T-helper 1 cell treated with Interleukin-12 subunit alpha and Interleukin-12 subunit beta and Interleukin-4 antibody, amounts not matched to agents 30 ng/mL and 1 ng/mL, for 36 hours (primary cell): ENCODE measurements at regions not wholly inside any gene's neighbourhood (a gene's known extent, or its start where the extent isn't known, plus 50 kb on each side); places are given as distances from the start of the nearest gene placed in this dataset.
"Not testable (repeated sequence)": the region's sequence is repeated elsewhere in the genome, so short reads cannot be mapped to it uniquely, and the experiment has no call there.

Experiments used
- intact Hi-C: fragments of 100-400 bp; cut with micrococcal nuclease; formaldehyde crosslinking; loops from one replicate; pipeline ENCODE4 v1.15.1; 2024

DNA sequence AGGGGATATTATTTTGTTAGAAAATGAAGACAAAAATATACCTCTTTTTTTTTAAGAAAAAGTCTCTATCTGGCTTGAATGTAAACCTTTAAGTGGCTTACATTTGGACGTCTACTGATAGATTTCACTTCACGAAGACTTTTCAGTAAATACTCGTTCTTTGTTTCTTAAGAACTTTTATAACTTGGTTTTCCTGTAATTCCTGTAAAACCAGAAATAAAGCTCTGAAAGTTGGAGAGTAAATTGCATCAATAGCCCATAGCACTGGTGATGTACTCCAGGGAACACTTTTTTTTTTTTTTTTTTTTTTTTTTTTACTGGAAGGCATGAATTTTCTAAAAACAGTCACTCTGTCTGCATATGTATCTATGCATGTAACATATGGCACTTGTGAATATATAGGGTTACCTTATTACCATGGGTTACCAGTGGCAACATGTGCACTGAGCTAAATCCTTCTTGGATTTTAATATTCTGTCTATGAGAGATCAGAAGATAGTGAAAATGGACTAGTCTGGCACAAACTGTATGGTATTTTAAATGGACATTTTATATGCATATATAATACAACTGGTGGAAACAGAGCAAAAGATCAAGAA, 309.2 kb upstream of the TCF4 start:
- intact Hi-C loops = no loop called here

DNA sequence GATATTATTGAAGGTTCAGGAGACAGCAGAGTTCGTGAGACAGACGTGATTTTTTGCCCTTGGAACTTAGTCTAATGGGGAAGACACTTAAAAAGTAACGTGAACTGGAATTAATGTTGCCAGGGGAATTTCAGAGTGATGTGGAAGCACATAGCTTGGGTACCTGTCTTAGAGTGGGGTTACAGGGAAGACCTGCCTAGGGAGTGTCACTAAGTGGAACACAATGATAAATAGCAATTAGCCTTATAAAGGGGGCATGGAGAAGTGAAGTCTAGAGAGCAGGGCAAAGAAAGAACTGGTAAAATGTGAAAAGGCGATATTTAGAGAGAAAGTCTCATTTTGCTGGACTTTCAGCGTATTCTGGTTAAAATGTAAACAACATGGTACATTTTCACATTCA, 306.0 kb upstream of the TCF4 start:
- intact Hi-C loops = no loop called here

DNA sequence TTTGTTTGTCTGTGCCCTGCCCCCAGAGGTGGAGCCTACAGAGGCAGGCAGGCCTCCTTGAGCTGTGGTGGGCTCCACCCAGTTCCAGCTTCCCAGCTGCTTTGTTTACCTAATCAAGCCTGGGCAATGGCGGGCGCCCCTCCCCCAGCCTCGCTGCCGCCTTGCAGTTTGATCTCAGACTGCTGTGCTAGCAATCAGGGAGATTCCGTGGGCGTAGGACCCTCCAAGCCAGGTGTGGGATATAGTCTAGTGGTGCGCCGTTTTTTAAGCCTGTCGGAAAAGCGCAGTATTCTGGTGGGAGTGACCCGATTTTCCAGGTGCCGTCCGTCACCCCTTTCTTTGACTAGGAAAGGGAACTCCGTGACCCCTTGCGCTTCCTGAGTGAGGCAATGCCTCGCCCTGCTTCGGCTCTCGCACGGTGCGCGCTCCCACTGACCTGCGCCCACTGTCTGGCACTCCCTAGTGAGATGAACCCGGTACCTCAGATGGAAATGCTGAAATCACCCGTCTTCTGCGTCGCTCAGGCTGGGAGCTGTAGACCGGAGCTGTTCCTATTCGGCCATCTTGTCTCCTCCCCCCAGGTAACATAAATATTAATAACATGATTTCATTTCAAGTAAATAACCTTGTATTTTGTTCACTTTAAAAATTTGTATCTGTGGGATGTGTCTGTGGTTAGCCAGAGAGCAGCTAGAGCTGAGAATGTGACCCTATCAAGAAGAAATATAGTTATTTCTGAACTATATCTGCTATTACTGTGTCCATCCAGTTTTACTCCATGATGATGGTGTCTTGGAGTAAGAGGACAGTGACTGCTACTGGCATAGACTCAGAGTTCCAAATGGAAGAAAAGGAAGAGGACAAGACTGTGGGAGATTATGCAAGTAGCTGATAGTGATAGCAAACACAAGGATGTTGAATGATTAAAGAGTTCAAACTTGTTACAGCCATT, 305.1 kb upstream of the TCF4 start:
- intact Hi-C loops = not testable (repeated sequence)

DNA sequence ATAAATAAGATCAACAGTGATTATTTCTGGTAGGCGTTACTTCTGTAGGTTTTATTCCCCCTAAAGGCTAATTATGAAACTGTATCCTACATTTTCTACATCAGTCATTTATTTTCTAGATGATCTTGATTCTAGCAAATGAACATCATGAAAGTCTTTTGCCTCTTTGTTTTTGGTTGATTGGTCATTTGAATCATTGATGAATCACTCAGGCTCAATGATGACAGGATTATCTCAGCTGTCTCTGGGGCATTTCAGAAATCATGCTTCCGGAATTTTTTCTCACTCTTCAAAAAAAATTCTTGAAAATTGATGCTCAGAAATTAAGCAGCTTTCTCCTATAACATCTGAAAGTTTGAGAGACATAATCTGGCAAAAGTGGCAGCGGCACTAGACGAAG, 298.9 kb upstream of the TCF4 start:
- intact Hi-C loops = no loop called here

DNA sequence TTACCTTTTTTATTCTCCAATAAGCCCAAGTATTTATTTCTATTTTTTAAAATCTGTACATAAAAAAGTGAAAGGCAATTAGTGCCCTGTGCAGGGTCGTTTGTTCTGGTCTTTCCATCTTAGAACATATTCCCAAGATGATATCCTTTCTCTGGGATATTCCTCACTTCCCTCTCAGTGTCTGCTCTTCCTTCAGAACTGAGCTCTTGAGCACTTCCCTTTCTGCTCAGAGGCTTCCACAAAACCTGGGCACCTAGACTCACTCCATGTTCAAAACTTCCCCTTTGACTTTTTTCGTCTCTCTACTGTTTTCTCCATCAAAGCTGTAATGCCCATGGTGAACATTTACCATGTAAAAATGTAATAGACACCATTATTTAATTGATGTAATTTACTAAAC, 296.5 kb upstream of the TCF4 start:
- intact Hi-C loops = no loop called here

DNA sequence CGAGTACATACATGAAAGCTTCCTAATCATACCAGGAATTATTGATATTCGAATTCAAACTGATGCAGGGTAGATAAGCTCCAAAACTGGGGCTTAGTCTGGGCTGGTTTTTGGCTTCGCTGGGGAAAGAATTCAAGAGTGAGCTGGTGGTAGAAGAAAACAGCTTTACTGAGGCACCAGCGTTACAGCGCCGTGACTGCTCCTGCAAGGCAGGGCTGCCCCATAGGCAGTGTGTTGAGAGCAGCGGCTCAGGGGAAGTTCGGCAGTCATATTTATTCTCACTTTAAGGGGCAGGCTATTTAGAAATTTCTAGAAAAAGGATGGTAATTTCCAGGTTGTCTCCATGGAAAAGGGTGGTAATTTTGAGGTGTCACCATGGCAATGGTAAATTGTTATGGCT, 292.6 kb upstream of the TCF4 start:
- intact Hi-C loops = no loop called here

DNA sequence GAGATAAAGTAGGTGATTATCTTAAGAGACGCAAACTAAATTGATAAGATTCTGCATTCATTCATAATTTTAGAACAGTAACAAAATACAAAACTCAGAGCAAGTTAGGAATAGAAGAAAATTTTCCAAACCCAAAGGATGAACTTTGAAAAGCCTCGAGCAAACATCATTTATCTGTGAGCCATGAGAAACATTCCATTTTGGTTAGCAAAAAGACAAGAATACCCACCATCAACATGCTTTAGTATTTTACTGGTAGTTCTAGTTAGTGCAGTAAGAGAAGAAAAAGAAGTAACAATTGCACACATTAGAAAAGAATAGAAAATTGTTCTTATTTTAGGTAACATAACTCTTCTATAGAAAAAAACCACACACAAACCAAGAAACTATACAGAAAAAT, 291.3 kb upstream of the TCF4 start:
- intact Hi-C loops = no loop called here

DNA sequence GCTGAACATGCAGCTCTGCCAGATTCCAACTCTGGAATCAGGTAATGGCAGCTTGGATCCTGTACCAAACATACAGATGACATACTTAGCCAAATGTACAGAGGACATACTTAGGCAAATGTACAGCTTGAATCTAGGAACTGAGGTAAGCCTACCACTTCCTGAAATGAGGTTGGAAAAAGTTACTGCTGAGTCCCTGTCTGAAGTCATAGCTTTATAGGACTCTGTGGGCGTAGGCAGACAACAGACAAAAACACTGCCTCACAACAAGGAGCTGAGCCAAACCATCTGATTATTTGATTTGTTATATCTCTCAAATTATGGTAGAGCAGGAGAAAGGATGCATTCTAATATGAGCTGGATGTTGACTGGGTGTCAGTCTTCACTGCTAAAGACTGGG, 290.2 kb upstream of the TCF4 start:
- intact Hi-C loops = no loop called here

DNA sequence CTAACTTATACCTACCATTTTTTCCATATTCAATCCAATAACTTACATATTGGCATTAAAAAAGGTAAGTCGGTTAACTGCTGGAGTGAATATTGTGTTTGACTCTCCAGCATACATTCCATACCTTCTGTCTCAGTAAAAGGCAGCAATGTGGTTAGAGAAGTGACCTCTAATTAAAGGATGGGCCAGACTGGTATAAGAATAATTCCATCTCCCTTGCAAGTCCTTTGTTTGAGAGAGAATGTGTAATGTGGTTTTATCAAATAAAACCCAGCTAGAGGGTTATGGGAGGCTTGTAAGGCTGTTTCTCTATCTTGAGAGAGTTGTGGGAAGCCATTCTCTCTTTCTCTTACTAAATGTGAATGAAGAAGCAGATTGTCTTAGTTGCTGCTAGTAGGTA, 289.3 kb upstream of the TCF4 start:
- intact Hi-C loops = no loop called here

DNA sequence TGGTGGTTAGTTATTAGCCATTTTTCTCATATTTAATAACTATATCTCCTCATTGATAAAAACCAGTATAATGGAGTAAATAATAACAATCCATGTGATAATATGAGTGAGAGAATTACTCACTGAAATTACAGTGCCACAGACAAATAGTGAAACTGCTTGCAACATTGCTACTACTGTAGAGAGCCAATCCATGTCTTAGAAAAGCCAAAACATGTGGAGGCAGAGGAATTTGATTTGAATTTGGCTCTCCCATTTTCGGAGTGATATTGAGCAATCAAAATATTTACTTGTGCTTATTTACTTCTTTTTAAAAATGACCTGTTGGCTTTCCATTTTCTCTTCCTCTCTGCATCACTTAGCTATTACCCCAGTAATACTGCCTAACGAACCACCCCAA, 288.3 kb upstream of the TCF4 start:
- intact Hi-C loops = no loop called here

DNA sequence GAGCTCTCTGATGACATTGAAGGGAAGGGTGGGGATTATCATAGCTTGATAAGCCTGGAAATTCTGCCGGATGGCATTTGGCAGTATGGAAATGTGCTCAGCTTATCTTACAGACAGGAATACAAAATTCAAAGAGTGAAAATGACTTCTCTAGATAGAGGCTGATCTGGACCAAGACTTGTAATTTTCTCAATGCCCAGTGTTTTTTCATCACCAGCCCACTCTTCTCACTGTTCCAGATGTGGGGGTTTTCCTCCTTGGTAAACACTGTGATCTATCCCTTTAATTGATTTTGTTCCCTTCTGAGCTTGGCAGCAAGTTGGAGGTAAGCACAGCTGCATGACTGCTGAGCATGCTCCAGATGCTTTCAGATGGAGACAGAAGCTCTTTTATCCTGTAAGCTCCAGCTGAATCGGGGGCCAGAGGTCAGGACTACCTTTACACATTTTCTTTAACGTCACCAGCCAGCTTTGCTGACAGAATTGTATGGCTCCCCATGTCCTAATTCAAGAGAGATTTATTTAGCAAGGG, 287.4 kb upstream of the TCF4 start:
- intact Hi-C loops = no loop called here

DNA sequence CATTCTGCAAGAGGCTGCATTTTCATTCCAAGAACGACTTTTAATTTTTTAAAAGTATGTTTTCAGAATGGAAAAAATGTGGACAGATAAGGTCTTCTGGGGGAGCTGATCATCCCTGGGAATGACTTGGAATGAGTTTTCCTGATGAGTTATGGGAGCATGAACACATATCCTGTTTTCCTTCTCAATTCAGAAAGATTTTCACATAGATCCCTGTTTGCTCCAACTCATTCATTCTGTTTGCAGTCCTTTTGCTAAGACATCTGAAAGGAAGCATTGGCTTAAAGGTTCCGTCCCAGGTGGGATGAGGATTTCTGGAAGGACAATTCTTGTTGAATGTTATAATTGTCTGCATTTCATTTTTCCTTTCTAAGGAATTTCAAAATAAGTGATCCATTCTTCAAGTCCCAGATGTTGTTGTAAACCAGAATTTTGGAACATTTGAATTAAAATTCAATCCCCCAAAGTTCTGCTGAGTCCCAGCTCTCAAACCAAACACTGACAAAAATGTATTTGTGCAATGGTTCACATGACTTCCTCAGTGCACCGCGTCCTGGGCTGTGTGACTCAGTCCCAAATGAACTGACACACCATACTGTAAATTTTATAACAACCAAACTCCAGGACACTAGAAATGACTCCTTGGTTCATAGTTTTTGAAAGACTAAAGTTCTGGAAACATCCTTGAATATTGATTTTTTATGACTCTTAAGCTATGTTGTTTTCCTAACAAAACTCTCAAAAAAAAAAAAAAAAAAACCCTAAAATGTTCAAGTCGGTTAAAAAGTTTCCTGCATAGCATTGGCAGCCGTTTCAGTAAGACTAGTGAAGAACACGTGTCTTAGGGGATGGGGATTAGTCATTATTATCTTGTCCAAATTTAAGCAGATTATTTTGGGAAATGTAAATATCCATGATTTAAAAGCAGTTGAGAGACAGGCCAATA, 281.8 kb upstream of the TCF4 start:
- intact Hi-C loops = loop anchor here (10.0 kb wide), 1 partner anchor 455 kb away; no protein-coding TSS in a partner anchor

DNA sequence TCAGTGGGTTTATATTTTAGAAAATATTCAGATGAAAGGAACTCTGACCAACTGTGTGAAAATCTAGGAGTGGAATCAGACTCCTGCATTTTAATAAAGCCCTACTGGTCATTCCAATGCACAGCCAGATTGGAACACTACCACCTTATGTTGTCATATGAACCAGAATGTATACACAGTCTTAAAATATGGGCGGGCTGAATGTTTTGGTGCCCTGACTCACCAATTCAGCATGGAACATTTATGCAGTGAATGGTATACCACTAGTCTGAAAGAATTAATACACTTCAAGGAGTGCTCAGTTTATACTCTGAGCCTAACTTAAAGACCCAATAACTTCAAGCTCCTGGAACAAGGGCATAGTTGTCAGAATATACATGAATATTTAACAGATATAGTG, 280.9 kb upstream of the TCF4 start:
- intact Hi-C loops = loop anchor here (10.0 kb wide), 1 partner anchor 454 kb away; no protein-coding TSS in a partner anchor

DNA sequence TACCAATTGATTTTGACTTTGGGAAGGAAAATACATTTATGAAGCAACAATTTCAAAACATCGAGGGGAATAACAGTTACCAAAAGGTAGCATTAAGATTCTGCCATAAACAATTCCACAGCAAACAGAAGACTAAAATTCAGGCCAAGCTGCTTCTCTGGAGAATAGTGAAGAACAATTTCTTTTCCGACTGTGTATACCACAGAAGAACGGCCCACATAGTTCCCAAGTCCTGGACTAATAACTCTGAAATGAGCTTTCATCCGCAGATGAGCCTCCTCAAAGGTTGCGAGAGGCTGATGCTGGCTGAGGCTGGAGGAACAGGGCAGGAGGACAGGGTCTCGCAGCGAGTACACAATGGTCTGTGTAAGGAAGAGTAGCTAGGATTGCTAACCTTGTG, 278.9 kb upstream of the TCF4 start:
- intact Hi-C loops = loop anchor here (10.0 kb wide), 1 partner anchor 452 kb away; no protein-coding TSS in a partner anchor

DNA sequence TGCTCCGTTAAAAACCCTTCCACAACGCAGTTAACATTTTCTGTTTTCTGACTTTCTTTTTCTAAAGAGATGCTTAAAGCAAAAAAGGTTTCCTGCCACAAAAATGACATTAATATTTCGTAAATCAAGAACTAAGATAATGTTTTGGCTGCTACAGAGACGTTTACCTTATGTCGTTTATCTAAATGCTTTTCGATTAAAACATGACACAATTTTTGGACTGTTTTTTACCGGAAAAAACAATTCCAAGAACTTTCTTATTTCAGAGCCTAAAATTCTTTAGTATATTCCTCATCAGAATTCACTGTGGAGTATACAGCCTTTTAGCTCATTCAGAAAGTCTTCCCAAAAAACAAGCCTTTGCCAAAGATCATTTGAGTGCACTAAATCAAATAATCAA, 278.0 kb upstream of the TCF4 start:
- intact Hi-C loops = loop anchor here (10.0 kb wide), 1 partner anchor 451 kb away; no protein-coding TSS in a partner anchor

DNA sequence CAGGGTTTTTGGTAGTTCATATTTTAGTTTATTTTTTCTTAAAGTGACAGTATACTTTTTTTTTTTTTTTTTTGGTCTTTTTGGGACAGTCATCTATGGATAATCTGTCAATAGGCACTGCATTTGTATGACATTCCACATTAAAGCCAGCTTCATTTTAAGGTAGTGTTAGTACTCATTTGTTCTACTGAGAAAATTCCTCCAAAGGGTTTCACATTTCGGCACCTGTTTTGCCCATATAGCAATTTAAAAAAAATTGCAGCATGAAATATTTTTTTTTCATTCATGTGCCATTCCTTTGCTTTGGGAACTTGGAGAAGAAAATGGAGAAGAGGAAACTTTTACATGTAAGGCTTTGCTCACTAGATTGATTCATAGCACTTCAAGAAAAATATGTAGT, 276.3 kb upstream of the TCF4 start:
- intact Hi-C loops = loop anchor here (10.0 kb wide), 1 partner anchor 449 kb away; no protein-coding TSS in a partner anchor

DNA sequence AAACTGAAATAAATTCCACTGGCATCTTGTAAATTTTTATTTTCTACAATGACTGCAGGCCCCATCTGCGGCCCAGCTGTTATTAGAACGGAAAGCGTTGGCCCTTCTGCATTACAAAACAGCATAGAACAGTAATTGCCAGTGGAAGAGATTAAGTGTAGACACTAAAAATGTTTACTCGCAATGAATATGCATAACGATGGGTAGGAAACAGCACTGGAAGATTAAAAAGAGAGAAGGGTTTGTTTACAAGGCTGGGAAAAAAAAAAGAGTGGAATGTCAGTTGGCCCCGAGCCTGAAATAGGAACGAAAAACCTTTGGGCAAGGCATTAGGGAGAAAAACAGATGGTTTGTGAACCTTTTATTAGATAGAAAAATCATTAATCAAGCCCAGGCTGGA, 275.9 kb upstream of the TCF4 start:
- intact Hi-C loops = loop anchor here (10.0 kb wide), 1 partner anchor 449 kb away; no protein-coding TSS in a partner anchor

DNA sequence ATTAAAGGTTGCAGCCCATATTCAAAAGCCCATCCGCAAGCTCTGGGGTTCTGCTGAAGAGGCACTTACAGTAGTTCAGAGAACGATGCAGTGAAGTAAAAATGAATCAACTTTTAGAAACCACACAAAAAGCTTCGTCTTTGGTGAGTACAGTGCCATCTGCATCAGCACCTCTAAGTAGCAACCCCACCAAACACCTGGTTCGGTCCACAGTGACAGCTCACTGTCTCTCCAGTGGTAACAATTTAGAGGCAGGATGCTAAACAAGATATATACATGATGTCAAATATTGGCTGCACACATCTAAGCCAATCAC, 275.4 kb upstream of the TCF4 start:
- intact Hi-C loops = loop anchor here (10.0 kb wide), 1 partner anchor 449 kb away; no protein-coding TSS in a partner anchor

DNA sequence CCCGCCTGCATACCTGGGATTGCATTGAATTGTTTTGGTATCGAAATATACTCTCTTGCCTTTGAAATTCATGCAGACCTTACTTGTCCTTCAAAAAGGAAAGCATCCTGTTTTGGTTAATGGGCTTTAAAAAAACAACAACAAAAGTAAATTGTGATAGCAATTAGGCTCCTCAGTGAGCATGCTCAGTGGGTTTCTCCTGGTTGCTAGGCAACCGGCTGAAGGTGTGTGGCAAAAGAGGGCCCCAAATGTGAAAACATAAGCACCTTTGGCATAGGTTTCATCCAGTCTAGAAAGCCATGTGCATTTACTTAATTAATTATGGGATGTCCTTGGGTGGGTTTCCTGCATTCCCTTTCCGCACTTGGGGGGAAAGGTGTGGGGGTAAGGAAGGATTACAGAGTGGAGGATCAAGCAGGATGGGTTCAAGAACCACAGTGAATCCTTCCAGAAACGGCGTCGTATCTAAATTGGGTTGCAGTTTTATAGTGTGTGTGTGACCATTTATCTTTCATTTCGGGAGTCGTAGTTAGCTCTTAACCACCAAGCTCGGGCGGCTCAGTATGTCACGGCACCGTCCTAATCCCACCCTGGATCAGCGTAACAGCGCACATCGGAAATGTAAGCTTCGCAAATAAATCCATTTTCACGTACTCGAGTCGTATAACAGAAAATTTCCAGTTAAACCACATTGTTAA, 274.9 kb upstream of the TCF4 start:
- intact Hi-C loops = loop anchor here (10.0 kb wide), 1 partner anchor 448 kb away; no protein-coding TSS in a partner anchor

DNA sequence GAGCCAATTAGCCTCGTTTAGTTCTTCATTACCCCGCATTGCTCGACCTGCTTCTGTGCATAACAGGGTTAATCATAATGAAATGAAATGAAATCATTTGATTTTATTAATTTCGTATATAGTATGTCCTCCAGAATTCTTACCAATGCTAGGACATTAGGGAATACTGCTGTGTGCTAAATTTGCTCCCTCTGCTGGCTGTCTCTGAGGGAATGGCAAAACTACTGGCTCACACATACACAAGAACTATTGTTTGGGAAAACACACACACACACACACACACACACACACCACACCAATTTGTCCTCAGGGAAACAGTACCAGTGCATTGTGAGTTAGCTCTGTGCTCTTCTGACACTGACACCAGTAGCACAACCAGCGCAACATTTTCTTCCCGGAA, 273.3 kb upstream of the TCF4 start:
- intact Hi-C loops = loop anchor here (10.0 kb wide), 1 partner anchor 446 kb away; no protein-coding TSS in a partner anchor
